ENCODE measurements at regions not wholly inside any gene's neighbourhood (a gene's known extent, or its start where the extent isn't known, plus 50 kb on each side); places are given as distances from the start of the nearest gene placed in this dataset.

GRCh38 chr16:11405331-11406176 lies 60.3 kb downstream of the RMI2 start:
- no peak overlapping the region for H3K4me3 ChIP-seq (replicated peaks; ENCODE audit: low read depth, low read length)
- peak; percentile 81 for TF ChIP-seq CTCF (IDR thresholded peaks at IDR 0.05; ENCODE audit: low read length, missing control alignments)
- peak; percentile 33 for DNase-seq (ENCODE audit: low read depth)

- no peak for TF ChIP-seq CTCF (IDR thresholded peaks at IDR 0.05; ENCODE audit: low read length, missing control alignments)
- DNase-seq (ENCODE audit: low read depth), result no peak
- H3K4me3 ChIP-seq (replicated peaks; ENCODE audit: low read depth, low read length), result no peak overlapping the region
Observed at GRCh38 chr16:11406177-11406560, 60.9 kb downstream of the RMI2 start.

- H3K4me3 ChIP-seq (replicated peaks; ENCODE audit: low read depth, low read length), result no peak overlapping the region
- peak; percentile 77 for TF ChIP-seq CTCF (IDR thresholded peaks at IDR 0.05; ENCODE audit: low read length, missing control alignments)
- DNase-seq (ENCODE audit: low read depth), result peak; percentile 85
Observed at GRCh38 chr16:11407047-11407982, 62.1 kb downstream of the RMI2 start.

- no peak for DNase-seq (ENCODE audit: low read depth)
- H3K4me3 ChIP-seq (replicated peaks; ENCODE audit: low read depth, low read length), result no peak overlapping the region
- TF ChIP-seq CTCF (IDR thresholded peaks at IDR 0.05; ENCODE audit: low read length, missing control alignments), result no peak
Observed at GRCh38 chr16:11408216-11408615, 63.0 kb downstream of the RMI2 start.

GRCh38 chr16:11409398-11409797 lies 64.1 kb downstream of the RMI2 start:
- peak; percentile 8 for DNase-seq (ENCODE audit: low read depth)
- TF ChIP-seq CTCF (IDR thresholded peaks at IDR 0.05; ENCODE audit: low read length, missing control alignments), result no peak
- H3K4me3 ChIP-seq (replicated peaks; ENCODE audit: low read depth, low read length), result no peak overlapping the region

GRCh38 chr16:11410376-11411058 lies 65.3 kb downstream of the RMI2 start:
- no peak for DNase-seq (ENCODE audit: low read depth)
- TF ChIP-seq CTCF (IDR thresholded peaks at IDR 0.05; ENCODE audit: low read length, missing control alignments), result no peak
- no peak overlapping the region for H3K4me3 ChIP-seq (replicated peaks; ENCODE audit: low read depth, low read length)
